Nephron (organoid): ENCODE measurements at regions not wholly inside any gene's neighbourhood (a gene's known extent, or its start where the extent isn't known, plus 50 kb on each side); places are given as distances from the start of the nearest gene placed in this dataset.

Experiments
- H3K27ac Mint-ChIP-seq, 3 experiments: 2 replicates each; pipeline ENCODE4 v1.8.0; 2020; ENCODE audit warnings: mixed read lengths in 3 of 3, mild to moderate bottlenecking in 2 of 3, moderate library complexity in 1 of 3
- H3K27me3 Mint-ChIP-seq: 2 replicates; pipeline ENCODE4 v1.8.0; 2021; ENCODE audit warnings: low read depth, mild to moderate bottlenecking, moderate library complexity, mixed read lengths
- H3K36me3 Mint-ChIP-seq: 2 replicates; pipeline ENCODE4 v1.8.0; 2020; ENCODE audit warnings: low read depth, mixed read lengths
- H3K4me1 Mint-ChIP-seq: 2 replicates; pipeline ENCODE4 v1.8.0; 2020; ENCODE audit warnings: mixed read lengths
- H3K4me3 Mint-ChIP-seq, 3 experiments: 2 replicates each; pipeline ENCODE4 v1.8.0; 2020; ENCODE audit warnings: mild to moderate bottlenecking in 3 of 3, mixed read lengths in 3 of 3, moderate library complexity in 2 of 3
- H3K9me3 Mint-ChIP-seq: 2 replicates; pipeline ENCODE4 v1.8.0; 2020; ENCODE audit warnings: mixed read lengths
- CTCF ChIP-seq, 3 experiments: fragments of 200-600 bp; sonication (generic); IDR thresholded peaks; one replicate each; pipeline ENCODE4 v1.5.0; 2021; ENCODE audit warnings: antibody characterized with exemption in 3 of 3; ENCODE audit not compliant: unreplicated experiment in 3 of 3

- no peak for TF ChIP-seq CTCF (IDR thresholded peaks at IDR 0.05; ENCODE audit: unreplicated experiment in 3 of 3)
- H3K4me1 Mint-ChIP-seq, result no peaks in the 10 kb centered on the region
- no peak overlapping the region for H3K4me3 Mint-ChIP-seq
- H3K27me3 Mint-ChIP-seq, result no peaks in the 10 kb centered on the region
- H3K27ac Mint-ChIP-seq, result no peak overlapping the region
- no peaks in the 10 kb centered on the region for H3K9me3 Mint-ChIP-seq
- H3K36me3 Mint-ChIP-seq, result no peaks in the 10 kb centered on the region
Measured at GRCh38 chr3:18901571-18901970, 246.7 kb upstream of the KCNH8 start.

- no peak overlapping the region for H3K4me3 Mint-ChIP-seq
- H3K9me3 Mint-ChIP-seq, result no peaks in the 10 kb centered on the region
- H3K27ac Mint-ChIP-seq, result no peak overlapping the region
- H3K36me3 Mint-ChIP-seq, result no peaks in the 10 kb centered on the region
- H3K27me3 Mint-ChIP-seq, result no peaks in the 10 kb centered on the region
- no peak for TF ChIP-seq CTCF (IDR thresholded peaks at IDR 0.05; ENCODE audit: unreplicated experiment in 3 of 3)
- no peaks in the 10 kb centered on the region for H3K4me1 Mint-ChIP-seq
Measured at GRCh38 chr3:18900994-18901393, 247.3 kb upstream of the KCNH8 start.

GRCh38 chr3:18898911-18899310, 249.4 kb upstream of the KCNH8 start:
- no peaks in the 10 kb centered on the region for H3K27me3 Mint-ChIP-seq
- no peak overlapping the region for H3K27ac Mint-ChIP-seq
- H3K4me3 Mint-ChIP-seq, result no peak overlapping the region
- no peaks in the 10 kb centered on the region for H3K4me1 Mint-ChIP-seq
- TF ChIP-seq CTCF (IDR thresholded peaks at IDR 0.05; ENCODE audit: unreplicated experiment in 3 of 3), result no peak
- H3K36me3 Mint-ChIP-seq, result no peaks in the 10 kb centered on the region
- H3K9me3 Mint-ChIP-seq, result no peaks in the 10 kb centered on the region

GRCh38 chr3:18892756-18893155, 255.6 kb upstream of the KCNH8 start:
- H3K27me3 Mint-ChIP-seq, result no peaks in the 10 kb centered on the region
- H3K4me3 Mint-ChIP-seq, result no peak overlapping the region
- H3K27ac Mint-ChIP-seq, result no peak overlapping the region
- no peak for TF ChIP-seq CTCF (IDR thresholded peaks at IDR 0.05; ENCODE audit: unreplicated experiment in 3 of 3)
- no peaks in the 10 kb centered on the region for H3K36me3 Mint-ChIP-seq
- H3K4me1 Mint-ChIP-seq, result no peaks in the 10 kb centered on the region
- H3K9me3 Mint-ChIP-seq, result no peaks in the 10 kb centered on the region

- Mint-ChIP-seq H3K36me3 (no peaks in the 10 kb centered on the region), H3K9me3 (no peaks in the 10 kb centered on the region), H3K4me1 (no peaks in the 10 kb centered on the region), H3K27me3 (no peaks in the 10 kb centered on the region), H3K4me3 (no peak overlapping the region), H3K27ac (no peak overlapping the region)
- TF ChIP-seq CTCF (IDR thresholded peaks at IDR 0.05; ENCODE audit: unreplicated experiment in 3 of 3), result no peak
Measured at GRCh38 chr3:18892047-18892446, 256.3 kb upstream of the KCNH8 start.

GRCh38 chr3:18891641-18892040, 256.7 kb upstream of the KCNH8 start:
- no peaks in the 10 kb centered on the region for H3K4me1 Mint-ChIP-seq
- no peak overlapping the region for H3K4me3 Mint-ChIP-seq
- no peaks in the 10 kb centered on the region for H3K36me3 Mint-ChIP-seq
- TF ChIP-seq CTCF (IDR thresholded peaks at IDR 0.05; ENCODE audit: unreplicated experiment in 3 of 3), result no peak
- no peaks in the 10 kb centered on the region for H3K27me3 Mint-ChIP-seq
- H3K9me3 Mint-ChIP-seq, result no peaks in the 10 kb centered on the region
- H3K27ac Mint-ChIP-seq, result no peak overlapping the region
